ENCODE measurements at regions not wholly inside any gene's neighbourhood (a gene's known extent, or its start where the extent isn't known, plus 50 kb on each side); places are given as distances from the start of the nearest gene placed in this dataset.
"Not testable (repeated sequence)": the region's sequence is repeated elsewhere in the genome, so short reads cannot be mapped to it uniquely, and the experiment has no call there.

GRCh38 chr4:3898098-3898497 is 131.9 kb downstream of the ADRA2C start:
- H3K9me3 Mint-ChIP-seq (ENCODE audit: low read depth, unreplicated experiment) = no peaks in the 10 kb centered on the region
- H3K4me1 Mint-ChIP-seq (ENCODE audit: low read depth, unreplicated experiment) = no peaks in the 10 kb centered on the region
- H3K36me3 Mint-ChIP-seq (ENCODE audit: insufficient read depth, unreplicated experiment) = no peaks in the 10 kb centered on the region
- no peak overlapping the region for H3K4me3 Mint-ChIP-seq (ENCODE audit: low read depth, unreplicated experiment)
- CTCF ChIA-PET = no interaction called here
- no TSS peak for BruUV-seq (replicated peaks)
- TF ChIP-seq CTCF (IDR thresholded peaks at IDR 0.05; ENCODE audit: unreplicated experiment) = no peak
- peaks cover 18% of the 10 kb centered on the region for H3K27me3 Mint-ChIP-seq (ENCODE audit: unreplicated experiment)
- H3K27ac Mint-ChIP-seq (ENCODE audit: unreplicated experiment) = no peak overlapping the region
- intact Hi-C loops (cut with micrococcal nuclease; ENCODE audit: unreplicated experiment) = no loop called here
- no peak for DNase-seq

- peaks cover 21% of the 10 kb centered on the region for H3K27me3 Mint-ChIP-seq (ENCODE audit: unreplicated experiment)
- H3K36me3 Mint-ChIP-seq (ENCODE audit: insufficient read depth, unreplicated experiment); H3K9me3 Mint-ChIP-seq (ENCODE audit: low read depth, unreplicated experiment); H3K27ac Mint-ChIP-seq (ENCODE audit: unreplicated experiment); DNase-seq; H3K4me3 Mint-ChIP-seq (ENCODE audit: low read depth, unreplicated experiment); CTCF ChIA-PET; BruUV-seq (replicated peaks); H3K4me1 Mint-ChIP-seq (ENCODE audit: low read depth, unreplicated experiment); intact Hi-C loops (cut with micrococcal nuclease; ENCODE audit: unreplicated experiment): not testable (repeated sequence)
Measured at GRCh38 chr4:3898928-3899327, 132.7 kb downstream of the ADRA2C start.

GRCh38 chr4:3904264-3904955 is 138.2 kb downstream of the ADRA2C start:
- intact Hi-C loops (cut with micrococcal nuclease; ENCODE audit: unreplicated experiment) = not testable (repeated sequence)

GRCh38 chr4:3909616-3910015 is 143.4 kb downstream of the ADRA2C start:
- H3K4me3 Mint-ChIP-seq (ENCODE audit: low read depth, unreplicated experiment); intact Hi-C loops (cut with micrococcal nuclease; ENCODE audit: unreplicated experiment); BruUV-seq (replicated peaks); CTCF ChIA-PET; H3K9me3 Mint-ChIP-seq (ENCODE audit: low read depth, unreplicated experiment); DNase-seq; H3K27ac Mint-ChIP-seq (ENCODE audit: unreplicated experiment); H3K4me1 Mint-ChIP-seq (ENCODE audit: low read depth, unreplicated experiment); H3K36me3 Mint-ChIP-seq (ENCODE audit: insufficient read depth, unreplicated experiment): not testable (repeated sequence)
- peaks cover 64% of the 10 kb centered on the region for H3K27me3 Mint-ChIP-seq (ENCODE audit: unreplicated experiment)

More at GRCh38 chr4:3904264-3904955, 138.2 kb downstream of the ADRA2C start:
- peaks cover 66% of the 10 kb centered on the region for H3K27me3 Mint-ChIP-seq (ENCODE audit: unreplicated experiment)
- CTCF ChIA-PET; H3K4me3 Mint-ChIP-seq (ENCODE audit: low read depth, unreplicated experiment); H3K36me3 Mint-ChIP-seq (ENCODE audit: insufficient read depth, unreplicated experiment); H3K4me1 Mint-ChIP-seq (ENCODE audit: low read depth, unreplicated experiment); H3K9me3 Mint-ChIP-seq (ENCODE audit: low read depth, unreplicated experiment); DNase-seq; BruUV-seq (replicated peaks); H3K27ac Mint-ChIP-seq (ENCODE audit: unreplicated experiment): not testable (repeated sequence)

GRCh38 chr4:3910161-3910950 is 144.2 kb downstream of the ADRA2C start:
- H3K4me1 Mint-ChIP-seq (ENCODE audit: low read depth, unreplicated experiment); BruUV-seq (replicated peaks); H3K4me3 Mint-ChIP-seq (ENCODE audit: low read depth, unreplicated experiment); DNase-seq; H3K9me3 Mint-ChIP-seq (ENCODE audit: low read depth, unreplicated experiment); intact Hi-C loops (cut with micrococcal nuclease; ENCODE audit: unreplicated experiment); H3K36me3 Mint-ChIP-seq (ENCODE audit: insufficient read depth, unreplicated experiment); CTCF ChIA-PET; H3K27ac Mint-ChIP-seq (ENCODE audit: unreplicated experiment): not testable (repeated sequence)
- H3K27me3 Mint-ChIP-seq (ENCODE audit: unreplicated experiment) = peaks cover 56% of the 10 kb centered on the region

GRCh38 chr4:3911252-3911856 is 145.2 kb downstream of the ADRA2C start:
- Mint-ChIP-seq H3K27ac (ENCODE audit: unreplicated experiment) (no peak overlapping the region), H3K9me3 (ENCODE audit: low read depth, unreplicated experiment) (peaks cover 9% of the 10 kb centered on the region), H3K4me3 (ENCODE audit: low read depth, unreplicated experiment) (no peak overlapping the region), H3K36me3 (ENCODE audit: insufficient read depth, unreplicated experiment) (no peaks in the 10 kb centered on the region), H3K4me1 (ENCODE audit: low read depth, unreplicated experiment) (no peaks in the 10 kb centered on the region), H3K27me3 (ENCODE audit: unreplicated experiment) (peaks cover 47% of the 10 kb centered on the region)
- no peak for TF ChIP-seq CTCF (IDR thresholded peaks at IDR 0.05; ENCODE audit: unreplicated experiment)
- no TSS peak for BruUV-seq (replicated peaks)
- CTCF ChIA-PET = no interaction called here
- DNase-seq = no peak
- intact Hi-C loops (cut with micrococcal nuclease; ENCODE audit: unreplicated experiment) = no loop called here

GRCh38 chr4:3914511-3914910 is 148.3 kb downstream of the ADRA2C start:
- H3K27me3 Mint-ChIP-seq (ENCODE audit: unreplicated experiment) = peaks cover 55% of the 10 kb centered on the region
- H3K9me3 Mint-ChIP-seq (ENCODE audit: low read depth, unreplicated experiment); H3K4me3 Mint-ChIP-seq (ENCODE audit: low read depth, unreplicated experiment); intact Hi-C loops (cut with micrococcal nuclease; ENCODE audit: unreplicated experiment); H3K27ac Mint-ChIP-seq (ENCODE audit: unreplicated experiment); H3K4me1 Mint-ChIP-seq (ENCODE audit: low read depth, unreplicated experiment); BruUV-seq (replicated peaks); H3K36me3 Mint-ChIP-seq (ENCODE audit: insufficient read depth, unreplicated experiment); DNase-seq; CTCF ChIA-PET: not testable (repeated sequence)

GRCh38 chr4:3919509-3919908 is 153.3 kb downstream of the ADRA2C start:
- DNase-seq; H3K4me1 Mint-ChIP-seq (ENCODE audit: low read depth, unreplicated experiment); BruUV-seq (replicated peaks); intact Hi-C loops (cut with micrococcal nuclease; ENCODE audit: unreplicated experiment); CTCF ChIA-PET; H3K4me3 Mint-ChIP-seq (ENCODE audit: low read depth, unreplicated experiment); H3K36me3 Mint-ChIP-seq (ENCODE audit: insufficient read depth, unreplicated experiment); H3K9me3 Mint-ChIP-seq (ENCODE audit: low read depth, unreplicated experiment); H3K27ac Mint-ChIP-seq (ENCODE audit: unreplicated experiment): not testable (repeated sequence)
- peaks cover 55% of the 10 kb centered on the region for H3K27me3 Mint-ChIP-seq (ENCODE audit: unreplicated experiment)
